RPMI7951 (cell line): ENCODE measurements at regions not wholly inside any gene's neighbourhood (a gene's known extent, or its start where the extent isn't known, plus 50 kb on each side); places are given as distances from the start of the nearest gene placed in this dataset.

Experiments used
- DNase-seq: peaks from one replicate; pipeline ENCODE4 v3.0.0-alpha.2; 2012; ENCODE audit warnings: low read depth

GRCh38 chr2:67658820-67659219 is 261.7 kb downstream of the ETAA1 start:
- DNase-seq = no peak

- no peak for DNase-seq
These were observed 263.0 kb downstream of the ETAA1 start for GRCh38 chr2:67660015-67660602.

- no peak for DNase-seq
These were observed 263.7 kb downstream of the ETAA1 start for GRCh38 chr2:67660871-67661270.

- DNase-seq = no peak
These were observed 265.1 kb downstream of the ETAA1 start for GRCh38 chr2:67662222-67662621.

GRCh38 chr2:67663776-67664175 is 266.6 kb downstream of the ETAA1 start:
- no peak for DNase-seq

GRCh38 chr2:67666386-67667053 is 269.4 kb downstream of the ETAA1 start:
- no peak for DNase-seq

GRCh38 chr2:67667054-67667908 is 270.1 kb downstream of the ETAA1 start:
- no peak for DNase-seq

GRCh38 chr2:67668538-67668937 is 271.4 kb downstream of the ETAA1 start:
- DNase-seq = no peak

GRCh38 chr2:67669168-67669567 is 272.0 kb downstream of the ETAA1 start:
- DNase-seq = no peak

GRCh38 chr2:67669766-67670165 is 272.6 kb downstream of the ETAA1 start:
- DNase-seq = no peak

GRCh38 chr2:67670747-67671183 is 273.6 kb downstream of the ETAA1 start:
- DNase-seq = no peak

GRCh38 chr2:67671464-67672450 is 274.6 kb downstream of the ETAA1 start:
- DNase-seq = no peak

GRCh38 chr2:67674668-67675067 is 277.5 kb downstream of the ETAA1 start:
- DNase-seq = no peak

GRCh38 chr2:67684991-67685390 is 287.9 kb downstream of the ETAA1 start:
- peak; percentile 18 for DNase-seq

GRCh38 chr2:67686254-67686653 is 289.1 kb downstream of the ETAA1 start:
- no peak for DNase-seq

- DNase-seq = no peak
These were observed 292.1 kb downstream of the ETAA1 start for GRCh38 chr2:67689186-67689585.

GRCh38 chr2:67689651-67690050 is 292.5 kb downstream of the ETAA1 start:
- no peak for DNase-seq

- no peak for DNase-seq
These were observed 297.3 kb downstream of the ETAA1 start for GRCh38 chr2:67694445-67694844.

- DNase-seq = no peak
These were observed 303.9 kb downstream of the ETAA1 start for GRCh38 chr2:67701011-67701410.

- no peak for DNase-seq
These were observed 305.2 kb downstream of the ETAA1 start for GRCh38 chr2:67702284-67702683.

GRCh38 chr2:67702937-67703336 is 305.8 kb downstream of the ETAA1 start:
- DNase-seq = no peak

- no peak for DNase-seq
These were observed 308.9 kb downstream of the ETAA1 start for GRCh38 chr2:67706082-67706481.
